ENCODE measurements at regions not wholly inside any gene's neighbourhood (a gene's known extent, or its start where the extent isn't known, plus 50 kb on each side); places are given as distances from the start of the nearest gene placed in this dataset.

GRCh38 chr9:120018550-120018949 lies 561.4 kb downstream of the CDK5RAP2 start:
- in situ Hi-C loops (cut with HindIII; ENCODE audit: low sequenced_read_pairs) = no loop called here

- in situ Hi-C loops (cut with HindIII; ENCODE audit: low sequenced_read_pairs) = no loop called here
Observed at GRCh38 chr9:120018037-120018436, 561.9 kb downstream of the CDK5RAP2 start.

GRCh38 chr9:120016231-120016630 lies 563.7 kb downstream of the CDK5RAP2 start:
- in situ Hi-C loops (cut with HindIII; ENCODE audit: low sequenced_read_pairs) = no loop called here

GRCh38 chr9:120014796-120015195 lies 565.2 kb downstream of the CDK5RAP2 start:
- in situ Hi-C loops (cut with HindIII; ENCODE audit: low sequenced_read_pairs) = no loop called here

- in situ Hi-C loops (cut with HindIII; ENCODE audit: low sequenced_read_pairs) = no loop called here
Observed at GRCh38 chr9:120009856-120010255, 570.1 kb downstream of the CDK5RAP2 start.

- in situ Hi-C loops (cut with HindIII; ENCODE audit: low sequenced_read_pairs) = no loop called here
Observed at GRCh38 chr9:120001536-120001935, 578.4 kb downstream of the CDK5RAP2 start.

GRCh38 chr9:119998614-119999013 lies 581.4 kb downstream of the CDK5RAP2 start:
- in situ Hi-C loops (cut with HindIII; ENCODE audit: low sequenced_read_pairs) = no loop called here

- in situ Hi-C loops (cut with HindIII; ENCODE audit: low sequenced_read_pairs) = no loop called here
Observed at GRCh38 chr9:119991797-119992196, 588.2 kb downstream of the CDK5RAP2 start.

- in situ Hi-C loops (cut with HindIII; ENCODE audit: low sequenced_read_pairs) = no loop called here
Observed at GRCh38 chr9:119986713-119987112, 593.3 kb downstream of the CDK5RAP2 start.

- in situ Hi-C loops (cut with HindIII; ENCODE audit: low sequenced_read_pairs) = no loop called here
Observed at GRCh38 chr9:119986205-119986604, 593.8 kb downstream of the CDK5RAP2 start.

- in situ Hi-C loops (cut with HindIII; ENCODE audit: low sequenced_read_pairs) = no loop called here
Observed at GRCh38 chr9:119974026-119974425, 604.8 kb upstream of the BRINP1 start.

GRCh38 chr9:119968836-119969707 lies 599.8 kb upstream of the BRINP1 start:
- in situ Hi-C loops (cut with HindIII; ENCODE audit: low sequenced_read_pairs) = no loop called here

- in situ Hi-C loops (cut with HindIII; ENCODE audit: low sequenced_read_pairs) = no loop called here
Observed at GRCh38 chr9:119967867-119968535, 598.8 kb upstream of the BRINP1 start.

- in situ Hi-C loops (cut with HindIII; ENCODE audit: low sequenced_read_pairs) = no loop called here
Observed at GRCh38 chr9:119963798-119964372, 594.6 kb upstream of the BRINP1 start.

- in situ Hi-C loops (cut with HindIII; ENCODE audit: low sequenced_read_pairs) = no loop called here
Observed at GRCh38 chr9:119963258-119963797, 594.1 kb upstream of the BRINP1 start.

- in situ Hi-C loops (cut with HindIII; ENCODE audit: low sequenced_read_pairs) = no loop called here
Observed at GRCh38 chr9:119961774-119962424, 592.7 kb upstream of the BRINP1 start.

GRCh38 chr9:119959846-119960545 lies 590.8 kb upstream of the BRINP1 start:
- in situ Hi-C loops (cut with HindIII; ENCODE audit: low sequenced_read_pairs) = no loop called here

- in situ Hi-C loops (cut with HindIII; ENCODE audit: low sequenced_read_pairs) = no loop called here
Observed at GRCh38 chr9:119956111-119956510, 586.9 kb upstream of the BRINP1 start.

- in situ Hi-C loops (cut with HindIII; ENCODE audit: low sequenced_read_pairs) = no loop called here
Observed at GRCh38 chr9:119955276-119955675, 586.0 kb upstream of the BRINP1 start.

GRCh38 chr9:119951591-119951990 lies 582.4 kb upstream of the BRINP1 start:
- in situ Hi-C loops (cut with HindIII; ENCODE audit: low sequenced_read_pairs) = no loop called here

All from DLD1 (cell line).